HL-60 (cell line): ENCODE measurements at regions not wholly inside any gene's neighbourhood (a gene's known extent, or its start where the extent isn't known, plus 50 kb on each side); places are given as distances from the start of the nearest gene placed in this dataset.

Source experiments
- POLR2AphosphoS5 ChIP-seq: IDR thresholded peaks from 2 replicates; pipeline ENCODE4 v1.6.1; 2012; ENCODE audit warnings: low read depth
- SPI1 ChIP-seq: IDR thresholded peaks from 2 replicates; pipeline ENCODE4 v1.6.1; 2012; ENCODE audit warnings: low read depth, mild to moderate bottlenecking, borderline replicate concordance
- TF ChIP-seq, protein P1 (sequence below): IDR thresholded peaks from one replicate; pipeline ENCODE4 v1.5.1; 2011; ENCODE audit warnings: low read length, control low read depth, inconsistent platforms; ENCODE audit not compliant: insufficient read depth

DNA sequence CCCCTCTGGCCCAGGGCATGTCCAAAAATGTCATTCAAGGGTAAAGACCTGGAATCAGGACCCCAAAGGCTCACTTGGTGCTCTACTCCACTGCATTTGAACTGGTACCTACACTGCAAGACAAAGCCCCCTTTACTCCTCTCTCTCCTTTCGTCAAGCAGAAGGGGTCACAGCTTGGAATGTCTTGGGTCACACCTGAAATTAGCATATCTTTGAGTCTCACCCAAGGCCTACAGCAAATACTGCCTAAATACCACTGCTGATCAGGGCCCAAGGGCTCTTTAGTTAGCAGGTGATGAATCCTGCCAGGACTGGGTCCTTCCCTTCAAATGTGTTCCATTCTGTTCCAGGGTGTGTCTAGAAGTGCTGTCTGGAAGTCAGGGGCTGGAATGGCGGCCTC is 320.6 kb downstream of the SV2B start:
- TF ChIP-seq, protein P1, sequence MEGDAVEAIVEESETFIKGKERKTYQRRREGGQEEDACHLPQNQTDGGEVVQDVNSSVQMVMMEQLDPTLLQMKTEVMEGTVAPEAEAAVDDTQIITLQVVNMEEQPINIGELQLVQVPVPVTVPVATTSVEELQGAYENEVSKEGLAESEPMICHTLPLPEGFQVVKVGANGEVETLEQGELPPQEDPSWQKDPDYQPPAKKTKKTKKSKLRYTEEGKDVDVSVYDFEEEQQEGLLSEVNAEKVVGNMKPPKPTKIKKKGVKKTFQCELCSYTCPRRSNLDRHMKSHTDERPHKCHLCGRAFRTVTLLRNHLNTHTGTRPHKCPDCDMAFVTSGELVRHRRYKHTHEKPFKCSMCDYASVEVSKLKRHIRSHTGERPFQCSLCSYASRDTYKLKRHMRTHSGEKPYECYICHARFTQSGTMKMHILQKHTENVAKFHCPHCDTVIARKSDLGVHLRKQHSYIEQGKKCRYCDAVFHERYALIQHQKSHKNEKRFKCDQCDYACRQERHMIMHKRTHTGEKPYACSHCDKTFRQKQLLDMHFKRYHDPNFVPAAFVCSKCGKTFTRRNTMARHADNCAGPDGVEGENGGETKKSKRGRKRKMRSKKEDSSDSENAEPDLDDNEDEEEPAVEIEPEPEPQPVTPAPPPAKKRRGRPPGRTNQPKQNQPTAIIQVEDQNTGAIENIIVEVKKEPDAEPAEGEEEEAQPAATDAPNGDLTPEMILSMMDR: no peak
- no peak for TF ChIP-seq POLR2AphosphoS5
- no peak for TF ChIP-seq SPI1
